WERI-Rb-1 (cell line): ENCODE measurements at regions not wholly inside any gene's neighbourhood (a gene's known extent, or its start where the extent isn't known, plus 50 kb on each side); places are given as distances from the start of the nearest gene placed in this dataset.

Source experiments
- DNase-seq: peaks from one replicate; pipeline ENCODE4 v3.0.0-alpha.2; 2020
- H3K27ac ChIP-seq: fragments of 250-450 bp; sonication (Bioruptor Pico); 2 replicates; pipeline ENCODE4 v1.5.1; 2020; ENCODE audit warnings: mild to moderate bottlenecking, moderate library complexity
- H3K27me3 ChIP-seq: fragments of 250-450 bp; sonication (Bioruptor Pico); 2 replicates; pipeline ENCODE4 v1.5.1; 2021; ENCODE audit warnings: mild to moderate bottlenecking, low read depth, moderate library complexity; ENCODE audit not compliant: insufficient read depth, severe bottlenecking
- H3K36me3 ChIP-seq: fragments of 250-450 bp; sonication (Bioruptor Pico); 2 replicates; pipeline ENCODE4 v1.5.1; 2020; ENCODE audit warnings: mild to moderate bottlenecking, moderate library complexity
- H3K4me3 ChIP-seq: 2 replicates; pipeline ENCODE4 v1.5.1; 2011; ENCODE audit warnings: low read depth, mild to moderate bottlenecking, control low read depth, low read length
- H3K9me3 ChIP-seq: fragments of 250-450 bp; sonication (Bioruptor Pico); 2 replicates; pipeline ENCODE4 v1.5.1; 2021; ENCODE audit warnings: mild to moderate bottlenecking, moderate library complexity; ENCODE audit not compliant: severe bottlenecking
- CTCF ChIP-seq: IDR thresholded peaks from 2 replicates; pipeline ENCODE4 v1.5.1; 2011; ENCODE audit warnings: low read depth, mild to moderate bottlenecking, control low read depth, inconsistent platforms, low read length

GRCh38 chr15:31448635-31448979, 122.0 kb downstream of the KLF13 start:
- H3K36me3 ChIP-seq: no peaks in the 10 kb centered on the region
- no peak for DNase-seq
- no peaks in the 10 kb centered on the region for H3K9me3 ChIP-seq
- TF ChIP-seq CTCF: no peak
- no peaks in the 10 kb centered on the region for H3K27me3 ChIP-seq
- H3K4me3 ChIP-seq: no peak overlapping the region
- H3K27ac ChIP-seq: no peak overlapping the region

GRCh38 chr15:31452595-31453557, 126.2 kb downstream of the KLF13 start:
- no peak overlapping the region for H3K27ac ChIP-seq

GRCh38 chr15:31453558-31454318, 127.1 kb downstream of the KLF13 start:
- H3K4me3 ChIP-seq: no peak overlapping the region

More at GRCh38 chr15:31452595-31453557, 126.2 kb downstream of the KLF13 start:
- no peak for TF ChIP-seq CTCF
- H3K4me3 ChIP-seq: no peak overlapping the region
- H3K9me3 ChIP-seq: no peaks in the 10 kb centered on the region
- no peaks in the 10 kb centered on the region for H3K27me3 ChIP-seq
- DNase-seq: no peak
- H3K36me3 ChIP-seq: no peaks in the 10 kb centered on the region

GRCh38 chr15:31455499-31455898, 128.9 kb downstream of the KLF13 start:
- DNase-seq: no peak
- Histone ChIP-seq H3K27ac (no peak overlapping the region), H3K9me3 (no peaks in the 10 kb centered on the region), H3K27me3 (no peaks in the 10 kb centered on the region), H3K36me3 (no peaks in the 10 kb centered on the region), H3K4me3 (no peak overlapping the region)
- TF ChIP-seq CTCF: no peak

More at GRCh38 chr15:31453558-31454318, 127.1 kb downstream of the KLF13 start:
- H3K36me3 ChIP-seq: no peaks in the 10 kb centered on the region
- no peaks in the 10 kb centered on the region for H3K27me3 ChIP-seq
- H3K9me3 ChIP-seq: no peaks in the 10 kb centered on the region
- no peak for DNase-seq
- TF ChIP-seq CTCF: no peak
- no peak overlapping the region for H3K27ac ChIP-seq

GRCh38 chr15:31456354-31457060, 129.9 kb downstream of the KLF13 start:
- Histone ChIP-seq H3K9me3 (no peaks in the 10 kb centered on the region), H3K27me3 (no peaks in the 10 kb centered on the region), H3K4me3 (no peak overlapping the region), H3K36me3 (no peaks in the 10 kb centered on the region), H3K27ac (no peak overlapping the region)
- no peak for TF ChIP-seq CTCF
- no peak for DNase-seq
